Astrocyte of the hippocampus (primary cell): ENCODE measurements at regions not wholly inside any gene's neighbourhood (a gene's known extent, or its start where the extent isn't known, plus 50 kb on each side); places are given as distances from the start of the nearest gene placed in this dataset.
A peak's percentile ranks its signal among the peaks of the same experiment; 100 is the strongest.

Experiments
- DNase-seq: peaks from one replicate; pipeline ENCODE4 v3.0.0; 2011; ENCODE audit warnings: low read depth, low spot score

DNA sequence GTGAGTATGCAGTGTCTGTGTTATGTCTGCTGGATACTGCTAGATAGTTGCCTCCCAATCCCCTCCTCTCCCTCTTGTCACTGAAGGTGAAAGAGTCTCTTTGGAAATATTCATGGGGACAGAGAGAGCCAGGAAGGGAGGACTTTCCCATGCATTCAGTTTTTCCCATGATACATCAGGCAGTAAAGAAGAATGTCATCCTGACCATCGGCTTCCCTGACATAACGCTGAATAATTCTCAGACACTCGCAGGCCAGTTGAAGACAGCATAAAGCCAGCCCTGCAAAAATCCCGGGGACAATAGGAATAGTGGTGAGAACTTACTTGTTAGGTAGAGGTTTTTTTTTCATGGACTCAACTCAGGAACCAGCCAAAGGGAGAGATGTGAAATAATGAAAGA is 58.1 kb downstream of the KLF4 start:
- DNase-seq: no peak

DNA sequence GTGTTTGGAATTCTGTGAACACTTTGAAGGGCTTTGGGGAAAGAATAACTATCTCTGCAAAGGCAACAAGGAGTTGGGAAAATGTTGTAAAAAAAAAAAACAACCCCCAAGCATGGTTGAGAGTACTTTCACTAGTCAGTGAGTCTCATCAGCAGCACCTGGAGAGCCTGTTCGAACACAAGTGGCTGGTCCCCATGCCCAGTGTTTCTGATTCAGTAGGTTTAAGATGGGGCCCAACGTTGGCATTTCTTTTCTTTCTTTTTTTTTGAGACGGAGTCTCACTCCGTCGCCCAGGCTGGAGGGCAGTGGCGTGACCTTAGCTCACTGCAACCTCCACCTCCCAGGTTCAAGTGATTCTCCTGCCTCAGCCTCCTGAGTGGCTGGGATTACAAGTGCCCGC is 59.5 kb downstream of the KLF4 start:
- no peak for DNase-seq

DNA sequence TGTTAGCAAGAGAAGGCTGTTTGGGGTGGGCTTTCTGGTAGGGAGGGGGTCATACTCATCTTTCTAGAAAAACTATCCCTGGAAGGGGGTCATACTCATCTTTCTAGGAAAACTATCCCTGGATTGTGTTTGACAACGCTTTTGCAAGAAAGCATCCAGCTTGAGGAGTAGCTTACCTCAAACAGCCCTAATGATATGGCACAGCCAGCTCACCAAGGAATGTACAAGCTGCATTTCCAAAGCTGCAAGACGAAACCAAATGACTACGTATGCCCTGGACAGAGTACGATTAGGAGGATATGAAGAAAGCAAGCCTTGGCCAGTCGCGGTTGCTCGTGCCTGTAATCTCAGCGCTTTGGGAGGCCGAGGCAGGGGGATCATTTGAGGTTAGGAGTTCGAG is 63.4 kb downstream of the KLF4 start:
- DNase-seq: no peak

DNA sequence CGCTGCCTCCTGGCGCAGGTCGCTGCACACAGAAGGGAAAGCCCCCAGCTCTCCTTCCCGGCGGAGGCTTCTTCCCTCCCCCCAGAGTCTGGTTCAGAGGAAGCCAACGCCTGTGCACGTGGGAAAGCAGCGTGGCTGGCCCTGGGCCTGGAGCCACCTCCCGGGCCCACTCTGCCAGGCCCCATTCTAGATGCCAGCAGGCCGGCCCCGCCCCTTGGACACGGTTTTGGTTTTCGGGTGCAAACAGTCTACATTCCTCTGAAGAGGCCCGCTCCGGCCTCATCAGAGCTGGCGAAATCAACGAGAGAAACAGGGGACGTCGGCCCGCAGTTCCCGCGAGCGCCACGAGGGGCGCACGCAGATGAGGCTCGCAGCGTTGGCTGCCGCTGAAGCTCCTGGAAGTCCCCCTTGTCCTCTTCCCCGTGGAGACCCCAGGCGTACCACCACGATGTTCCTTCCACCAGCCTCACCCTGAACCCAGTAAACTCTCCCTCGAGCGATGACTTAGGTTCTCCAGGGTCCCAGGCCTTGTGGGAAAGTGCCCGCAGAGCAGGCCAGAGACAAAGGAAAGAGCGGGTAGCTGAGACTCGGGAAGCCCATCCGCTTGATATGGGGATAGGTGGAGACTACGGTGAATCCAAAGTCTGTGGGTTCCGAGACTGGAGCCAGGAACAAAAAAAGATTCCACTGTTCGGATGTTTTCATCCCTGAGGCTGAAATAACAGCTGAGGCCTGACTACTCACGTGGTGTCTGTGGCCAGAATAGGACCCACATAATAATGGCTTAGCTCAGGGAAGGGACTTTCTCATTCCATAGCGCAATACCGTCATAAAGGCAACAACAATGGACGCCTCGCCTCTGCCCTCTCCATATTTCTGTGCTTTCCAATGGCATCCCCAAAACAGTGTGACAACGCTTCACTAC is 64.2 kb downstream of the KLF4 start:
- DNase-seq: peak; percentile 84

DNA sequence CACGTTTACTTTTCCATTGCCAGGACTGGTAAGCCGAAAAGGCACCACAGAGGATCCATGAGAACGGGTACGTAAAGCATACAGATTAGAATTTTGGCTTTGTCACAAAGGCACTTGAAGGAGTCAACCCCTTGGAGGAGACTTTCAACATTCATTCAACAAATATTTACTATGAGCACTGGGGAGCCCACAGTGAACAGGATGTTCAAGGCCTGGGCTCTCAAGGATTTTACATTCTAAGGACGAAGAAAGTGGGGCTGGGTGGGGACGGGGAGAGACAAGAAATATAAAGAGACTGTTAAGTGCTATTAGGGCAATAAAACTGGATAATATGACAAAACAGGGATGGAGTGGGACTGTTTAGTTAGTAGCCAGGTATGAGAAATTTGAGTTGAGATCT is 66.0 kb downstream of the KLF4 start:
- DNase-seq: no peak

DNA sequence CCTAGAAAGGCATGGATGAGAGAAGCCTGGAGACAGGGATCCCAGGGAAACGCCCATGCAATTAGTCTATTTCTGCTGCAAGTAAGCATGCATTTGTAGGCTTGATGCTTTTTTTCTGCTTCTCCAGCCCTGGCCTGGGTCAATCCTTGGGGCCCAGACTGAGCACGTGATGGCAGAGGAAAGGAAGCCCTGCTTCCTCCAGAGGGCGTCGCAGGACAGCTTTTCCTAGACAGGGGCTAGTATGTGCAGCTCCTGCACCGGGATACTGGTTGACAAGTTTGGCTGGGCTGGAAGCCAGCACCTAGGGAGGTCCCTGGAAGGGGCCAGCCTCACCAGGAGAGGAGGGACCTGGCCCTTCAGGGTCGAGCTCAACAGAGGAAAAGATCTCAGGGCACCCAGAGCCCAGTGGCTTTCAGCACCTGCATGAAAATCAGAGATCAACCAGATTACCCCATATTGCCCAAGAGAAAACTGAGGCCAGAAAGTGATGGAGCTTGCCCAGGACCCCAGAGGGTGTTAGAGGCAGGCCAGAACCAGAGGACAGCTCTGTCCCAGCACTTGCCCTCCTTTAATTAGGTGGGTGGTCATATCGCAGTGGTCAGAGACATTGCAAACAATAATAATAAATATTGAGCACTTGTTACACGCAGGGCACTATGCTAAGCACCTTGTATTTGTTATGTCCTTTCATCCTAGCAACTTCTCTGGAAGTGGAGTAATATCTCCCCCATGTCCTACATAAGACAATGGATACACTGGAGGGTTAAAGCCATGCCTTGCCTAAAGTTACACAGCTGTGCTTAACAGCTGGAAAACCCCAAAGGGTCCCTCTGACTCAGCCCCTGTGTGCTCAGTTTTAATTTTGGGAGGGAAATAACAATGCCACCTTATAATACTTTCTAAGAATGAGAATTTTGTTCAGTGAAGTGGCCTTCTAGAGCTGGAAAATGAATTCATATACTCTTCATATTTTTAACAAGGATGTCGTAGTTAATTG is 67.1 kb downstream of the KLF4 start:
- DNase-seq: peak; percentile 64

DNA sequence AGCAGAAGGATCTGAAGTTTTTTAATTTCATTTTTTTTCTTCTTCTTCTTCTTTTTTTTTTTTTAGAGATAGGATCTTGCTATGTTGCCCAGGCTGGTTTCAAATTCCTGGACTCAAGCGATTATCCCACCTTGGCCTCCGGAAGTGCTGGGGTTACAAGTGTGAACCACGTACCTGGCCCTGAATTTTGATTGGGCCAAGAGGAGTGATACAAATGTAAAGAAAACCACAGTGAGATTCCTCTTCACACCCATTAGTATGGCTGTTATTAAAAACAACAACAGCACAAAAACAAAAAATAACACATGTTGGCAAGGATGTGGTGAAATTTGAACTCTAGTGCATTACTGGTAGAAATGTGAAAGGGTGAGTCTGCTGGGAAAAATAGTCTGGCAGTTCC is 79.1 kb downstream of the KLF4 start:
- DNase-seq: no peak

DNA sequence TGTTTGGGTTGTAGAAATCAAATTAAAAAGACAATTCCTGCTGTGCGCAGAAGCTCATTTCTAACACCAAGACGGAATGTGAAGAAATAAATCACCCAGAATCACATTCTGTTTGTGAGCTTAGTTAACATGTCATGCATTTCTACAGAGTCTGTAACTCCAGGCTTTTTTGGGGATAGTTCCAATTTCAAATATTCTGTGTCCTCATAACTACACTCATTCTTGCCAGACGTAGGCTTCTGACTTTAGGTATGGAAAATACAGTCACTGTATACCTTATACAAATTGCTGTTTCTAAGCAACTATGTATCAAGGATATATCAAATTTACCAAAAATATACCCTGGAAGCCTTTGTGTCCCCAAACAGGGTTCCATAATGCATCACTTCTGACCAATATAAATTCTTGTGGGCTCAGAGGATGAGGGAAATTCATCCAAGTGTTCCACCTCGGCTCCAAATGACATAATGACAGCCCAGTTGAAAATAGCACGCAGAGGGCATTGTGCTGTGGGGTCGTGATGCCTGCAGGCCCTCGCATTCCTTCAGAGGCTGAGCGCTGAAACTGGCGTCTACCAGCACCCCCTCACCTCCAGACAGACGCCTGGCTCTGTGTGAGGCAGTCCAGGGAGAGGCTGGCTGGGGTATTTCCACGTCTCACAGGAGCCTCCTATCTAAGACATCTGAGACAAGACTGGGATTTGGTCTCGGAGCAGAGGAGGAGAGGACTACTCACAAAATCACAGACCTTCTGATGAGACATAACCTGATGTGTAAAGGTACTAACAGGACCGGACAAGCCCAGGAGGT is 79.8 kb downstream of the KLF4 start:
- no peak for DNase-seq

DNA sequence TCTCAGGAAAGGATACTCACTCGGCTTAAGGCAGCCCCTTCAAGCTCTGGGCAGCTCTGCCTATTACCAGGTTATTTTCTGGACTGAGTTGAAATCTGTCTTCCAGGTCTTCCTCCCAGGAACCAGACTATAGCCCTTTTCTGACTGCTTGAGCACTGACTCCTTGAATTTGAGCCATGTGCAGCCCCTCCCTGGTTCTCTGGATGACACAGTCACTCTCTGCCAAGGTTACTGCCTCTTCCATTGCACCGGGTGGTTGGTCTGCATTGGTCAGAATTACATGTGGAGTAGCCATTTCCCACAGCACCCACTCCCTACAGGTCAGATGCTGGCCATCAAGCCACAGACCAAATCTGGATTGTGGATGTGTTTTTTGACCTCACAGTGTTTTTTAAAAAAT is 81.9 kb downstream of the KLF4 start:
- DNase-seq: no peak

DNA sequence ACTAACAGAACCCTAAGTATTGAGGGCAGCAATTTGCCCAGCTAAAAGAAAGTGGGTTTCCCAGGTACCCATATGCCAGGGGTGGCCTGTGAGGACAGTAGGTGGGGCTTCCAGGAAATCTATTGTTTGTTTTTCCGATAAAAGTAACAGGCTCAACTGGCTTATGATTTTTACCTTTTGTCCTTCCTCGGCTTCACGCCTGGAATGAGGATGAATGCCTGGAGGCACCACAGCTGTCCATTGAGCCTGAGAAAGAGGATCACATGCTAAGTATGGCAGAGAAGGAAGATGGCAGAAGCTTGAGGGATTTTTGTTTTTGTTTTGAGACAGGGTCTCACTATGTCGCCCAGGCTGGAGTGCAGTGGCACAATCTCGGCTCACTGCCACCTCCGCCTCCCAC is 84.1 kb downstream of the KLF4 start:
- no peak for DNase-seq

DNA sequence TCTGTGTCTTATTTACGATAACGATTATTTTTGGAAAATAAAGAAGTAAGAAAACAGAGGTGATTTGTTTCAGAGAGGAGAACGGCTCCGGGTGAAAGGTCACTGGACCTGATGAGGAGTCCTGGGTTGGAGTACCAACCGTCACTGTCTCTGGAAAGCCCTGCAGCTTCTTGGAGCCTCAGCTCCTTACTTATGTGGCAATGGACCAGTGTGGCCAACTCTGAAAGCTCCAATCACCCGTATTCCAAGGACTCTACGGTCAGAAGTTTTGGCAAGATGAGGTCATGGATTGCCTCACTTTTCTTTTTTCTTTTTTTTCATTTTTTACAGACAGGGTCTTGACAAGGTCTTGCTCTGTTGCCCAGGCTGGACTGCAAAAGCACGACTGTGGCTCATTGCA is 84.8 kb downstream of the KLF4 start:
- no peak for DNase-seq

DNA sequence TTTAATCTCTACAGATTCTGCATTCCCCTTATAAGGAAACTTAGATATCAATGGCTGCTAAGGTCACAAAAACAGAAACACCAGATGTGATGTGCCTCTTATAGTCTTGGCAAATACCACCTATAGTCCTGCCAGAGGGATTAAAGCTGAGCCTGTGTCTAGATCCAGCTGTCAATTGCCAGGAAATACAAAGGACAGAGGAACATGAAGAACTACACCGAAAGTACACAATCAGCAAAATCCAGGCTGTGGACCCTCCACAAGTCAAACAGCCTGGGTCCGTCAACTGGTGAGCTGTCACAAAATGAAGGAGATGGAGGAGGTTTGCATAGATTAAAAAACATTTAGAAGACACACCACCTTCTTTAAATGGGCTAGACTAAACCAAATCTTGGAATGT is 85.4 kb downstream of the KLF4 start:
- no peak for DNase-seq

DNA sequence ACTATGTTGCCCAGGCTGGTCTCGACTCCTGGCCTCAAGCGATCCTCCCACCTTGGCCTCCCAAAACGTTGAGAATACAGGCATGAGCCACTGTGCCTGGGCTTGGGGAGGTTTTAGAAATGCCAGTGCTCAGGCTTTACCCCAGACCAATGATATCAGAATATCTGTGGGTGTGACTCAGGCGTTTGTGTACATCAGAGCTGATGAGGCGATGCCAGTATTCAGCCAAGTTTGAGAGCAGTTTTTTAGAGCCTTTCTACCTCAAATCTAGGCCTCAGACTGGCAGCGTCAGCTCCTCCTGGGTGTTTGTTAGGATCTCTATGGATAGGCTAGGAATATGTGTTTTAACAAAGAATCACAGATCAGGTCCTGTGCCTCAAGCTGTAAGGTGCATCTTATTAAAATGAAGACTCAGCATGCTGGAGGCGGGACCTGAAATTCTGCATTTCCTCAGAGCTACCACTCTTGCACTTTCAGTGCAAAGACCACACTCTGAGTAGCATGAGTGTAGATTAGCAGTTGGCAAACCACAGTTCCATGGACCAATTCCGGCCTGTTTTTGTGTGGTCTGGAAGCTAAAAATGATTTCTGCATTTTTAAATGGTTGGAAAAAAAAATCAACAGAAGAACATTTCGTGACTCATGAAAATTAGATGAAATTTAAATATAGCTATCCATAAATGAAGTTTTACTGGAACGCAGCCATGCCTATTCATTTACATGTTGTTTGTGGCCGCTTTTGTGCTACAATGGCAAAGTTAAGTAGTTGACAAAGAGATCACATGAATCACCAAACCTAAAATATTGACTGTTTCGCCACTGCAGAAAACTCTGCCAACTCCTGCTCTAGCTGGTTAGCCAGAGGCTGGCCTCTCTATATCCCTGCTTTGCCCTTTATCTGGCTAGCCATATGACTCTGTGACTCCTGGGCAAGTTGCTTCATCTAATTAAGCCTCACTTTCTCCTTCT is 92.2 kb downstream of the KLF4 start:
- peak; percentile 69 for DNase-seq

DNA sequence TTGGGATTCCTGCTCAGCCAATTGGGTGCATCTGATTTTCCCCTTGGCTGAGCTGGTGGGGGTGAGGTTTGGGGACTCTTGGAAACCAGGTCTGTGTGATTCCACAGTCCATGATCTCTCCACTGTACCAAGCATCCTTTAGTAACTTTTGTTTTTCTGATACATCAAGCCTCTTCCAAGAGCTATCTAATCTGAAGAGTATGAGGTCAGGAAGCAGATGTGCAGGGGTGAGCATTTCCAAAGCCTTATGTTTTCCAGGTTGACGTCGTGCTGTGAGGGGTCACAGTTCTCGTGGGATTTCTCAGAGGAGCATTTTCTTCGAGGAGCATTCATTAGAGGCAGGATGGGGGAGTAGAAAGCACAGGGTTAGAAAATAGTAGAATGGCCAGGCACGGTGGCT is 95.3 kb downstream of the KLF4 start:
- no peak for DNase-seq

DNA sequence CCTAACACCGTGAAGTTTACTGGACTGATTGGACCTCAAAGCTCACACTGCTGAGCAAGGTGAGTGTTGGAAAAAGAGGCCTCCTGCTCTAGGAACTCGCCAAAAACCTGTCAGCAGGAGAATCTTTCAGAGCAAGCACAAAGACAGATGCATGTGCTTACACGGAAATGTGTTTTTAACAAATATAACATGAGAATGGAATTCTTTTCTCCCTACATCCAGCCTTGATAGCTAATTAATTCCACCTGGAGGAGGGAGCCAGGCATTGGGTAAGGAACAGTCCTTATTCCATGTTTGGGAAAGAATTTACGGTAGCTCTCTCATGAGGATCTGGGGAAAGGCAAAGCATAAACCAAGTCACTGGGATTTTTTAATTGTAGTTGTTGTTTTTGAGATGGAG is 98.8 kb downstream of the KLF4 start:
- DNase-seq: no peak

DNA sequence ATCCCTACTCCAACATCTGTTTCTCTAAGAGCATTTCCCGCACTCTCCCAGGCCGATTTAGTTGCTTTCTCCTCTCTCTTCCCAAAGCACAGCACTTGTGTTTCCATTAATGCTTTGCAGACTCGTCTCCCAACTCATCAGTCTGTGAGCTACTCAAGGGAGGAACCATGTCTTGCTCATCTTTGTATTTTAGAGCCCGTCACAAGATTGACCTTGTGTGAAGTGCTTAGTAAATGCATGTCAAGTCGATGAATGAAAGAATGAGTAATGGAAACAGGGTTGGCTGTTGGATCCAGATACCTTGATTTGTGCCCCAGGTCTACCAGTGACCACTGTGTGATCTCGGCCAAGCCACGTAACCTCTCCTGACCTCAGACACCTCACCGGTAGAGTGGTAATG is 99.3 kb downstream of the KLF4 start:
- DNase-seq: no peak

DNA sequence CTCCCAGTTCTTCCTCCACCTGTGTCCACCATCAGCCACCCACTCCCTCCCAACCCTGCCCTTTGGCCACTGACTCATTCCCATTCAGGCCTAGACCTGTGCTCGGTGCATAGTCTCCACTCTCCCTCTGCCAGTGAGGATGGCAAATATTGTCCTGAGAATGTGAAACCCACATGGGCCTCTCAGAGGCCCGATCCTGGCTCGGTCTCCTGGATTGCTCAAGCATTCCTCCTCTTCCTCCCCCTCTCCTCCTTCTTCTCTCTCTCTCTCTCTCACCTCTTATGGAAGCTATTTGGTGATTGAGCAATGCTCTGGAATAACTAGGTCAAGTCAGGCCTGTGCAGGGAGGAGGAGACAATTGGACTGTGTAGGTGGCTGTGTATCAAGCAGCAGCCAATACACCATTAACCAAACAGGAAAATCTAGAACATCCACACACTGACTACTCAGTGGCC is 99.9 kb downstream of the KLF4 start:
- DNase-seq: no peak

DNA sequence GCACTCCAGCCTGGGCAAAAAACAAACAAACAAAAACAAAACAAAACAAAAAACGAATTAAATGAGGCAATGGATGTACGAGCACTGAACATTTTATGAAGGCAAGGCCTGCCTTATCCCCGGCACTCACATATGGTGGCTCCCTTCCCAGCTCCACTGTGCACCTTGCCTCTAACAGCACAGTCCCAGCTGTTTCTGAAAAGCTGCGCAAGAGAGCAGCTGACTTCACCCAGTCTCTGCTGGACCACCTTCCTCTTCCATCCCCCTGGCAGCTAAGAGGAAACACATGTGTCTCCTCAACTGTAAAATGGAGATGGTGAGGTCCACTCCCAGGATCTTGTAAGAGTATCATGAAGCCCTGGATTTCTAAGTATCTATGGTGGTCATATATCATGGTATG is 100.7 kb downstream of the KLF4 start:
- no peak for DNase-seq

DNA sequence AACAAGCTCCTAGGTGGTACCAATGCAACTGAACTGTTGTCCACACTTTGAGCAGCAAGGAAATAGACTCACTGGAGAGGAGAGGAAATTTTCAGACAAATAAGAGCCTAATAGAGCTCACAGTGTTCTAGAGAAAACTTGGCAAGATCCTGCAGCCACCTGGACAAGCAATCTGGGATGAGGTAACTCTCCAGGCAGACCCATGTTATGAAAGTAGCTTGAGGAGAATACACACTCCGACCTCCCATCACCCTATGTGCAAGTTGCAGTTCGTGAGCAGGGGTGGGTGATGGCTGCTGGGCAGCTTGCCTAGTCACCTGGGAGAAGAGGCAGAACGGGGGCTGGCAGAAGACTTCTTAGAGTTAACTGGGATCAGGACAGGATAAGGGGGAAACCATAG is 102.2 kb downstream of the KLF4 start:
- no peak for DNase-seq

DNA sequence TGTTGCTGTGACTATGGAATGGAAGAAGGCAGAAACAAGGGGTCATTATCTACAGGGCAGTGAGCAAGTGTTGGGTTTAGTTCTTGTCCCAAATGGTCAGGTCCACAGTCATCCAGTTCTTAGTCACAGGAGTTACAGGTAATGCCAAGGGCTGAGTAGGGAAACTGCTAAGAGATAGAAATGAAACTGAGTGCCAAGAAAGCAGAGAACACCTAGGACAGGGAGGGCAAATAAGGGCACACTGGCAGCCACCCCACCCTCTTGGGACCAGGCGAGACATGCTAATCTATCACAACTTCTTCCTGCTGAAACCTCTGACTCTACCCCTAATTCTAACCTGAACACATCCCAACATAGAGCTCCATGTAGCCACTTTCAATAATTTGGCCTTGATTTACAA is 103.2 kb downstream of the KLF4 start:
- no peak for DNase-seq
